Upper lobe of left lung (tissue), 6 donors: ENCODE measurements at regions not wholly inside any gene's neighbourhood (a gene's known extent, or its start where the extent isn't known, plus 50 kb on each side); places are given as distances from the start of the nearest gene placed in this dataset.

Experiments used
- ATAC-seq, 2 donors: fragments of 200-7000 bp; cut with Tn5 transposase; one replicate each; pipeline ENCODE4 v1.9.1; 2022; ENCODE audit warnings: mild to moderate bottlenecking in 2 of 2, moderate library complexity in 2 of 2; ENCODE audit not compliant: low FRiP score in 2 of 2
- DNase-seq, 2 donors: peaks; one replicate each; pipeline ENCODE4 v3.0.0-alpha.2; 2019 to 2020
- H3K27ac ChIP-seq, 4 donors: fragments of 200-600 bp; sonication (generic); one replicate each; pipeline ENCODE4 v1.5.1; 2016 to 2019
- H3K27me3 ChIP-seq, 4 donors: fragments of 200-600 bp; sonication (generic); one replicate each; pipeline ENCODE4 v1.5.1; 2017 to 2019
- H3K36me3 ChIP-seq, 4 donors: fragments of 200-600 bp; sonication (generic); one replicate each; pipeline ENCODE4 v1.5.1; 2016 to 2019
- H3K4me1 ChIP-seq, 4 donors: fragments of 200-600 bp; sonication (generic); one replicate each; pipeline ENCODE4 v1.5.1; 2018 to 2019
- H3K4me3 ChIP-seq, 4 donors: fragments of 200-600 bp; sonication (generic); one replicate each; pipeline ENCODE4 v1.5.1; 2017 to 2019; ENCODE audit warnings: mild to moderate bottlenecking in 2 of 4, moderate library complexity in 1 of 4
- H3K9me3 ChIP-seq, 4 donors: fragments of 200-600 bp; sonication (generic); one replicate each; pipeline ENCODE4 v1.5.1; 2018 to 2019
- EP300 ChIP-seq, 4 donors: sonication (generic); formaldehyde crosslinking; IDR thresholded peaks; one replicate each; pipeline ENCODE4 v1.5.1; 2017; ENCODE audit warnings: antibody characterized with exemption in 4 of 4, control low read depth in 2 of 4
- POLR2A ChIP-seq, 4 donors: fragments of 450-650 bp; IDR thresholded peaks; one replicate each; pipeline ENCODE4 v1.5.1; 2016 to 2017; ENCODE audit warnings: antibody characterized with exemption in 4 of 4, mild to moderate bottlenecking in 2 of 4
- POLR2AphosphoS5 ChIP-seq, 2 donors: sonication (generic); formaldehyde crosslinking; IDR thresholded peaks; one replicate each; pipeline ENCODE4 v1.5.1; 2017; ENCODE audit warnings: antibody characterized with exemption in 2 of 2
- WGBS, 2 donors: methylation state at CpG; one replicate each; pipeline ENCODE4 v1.1.5; 2017 to 2018; 5-methylcytosine and 5-hydroxymethylcytosine counted together
- TF ChIP-seq, protein P1 (sequence below), 6 experiments: fragments of 450-650 bp in 4 of 6; fragments of 200-600 bp in 2 of 6; sonication (generic) in 2 of 6; IDR thresholded peaks; one replicate each; pipeline ENCODE4 v1.5.1; 2016 to 2019; ENCODE audit warnings: antibody characterized with exemption in 6 of 6
- donor health status: DM: no; HTN: no; CAD: no; lungs with moderate emphysema.
- donor health status: DM: no; HTN: yes; CAD: no; lungs with severe emphysema.

DNA sequence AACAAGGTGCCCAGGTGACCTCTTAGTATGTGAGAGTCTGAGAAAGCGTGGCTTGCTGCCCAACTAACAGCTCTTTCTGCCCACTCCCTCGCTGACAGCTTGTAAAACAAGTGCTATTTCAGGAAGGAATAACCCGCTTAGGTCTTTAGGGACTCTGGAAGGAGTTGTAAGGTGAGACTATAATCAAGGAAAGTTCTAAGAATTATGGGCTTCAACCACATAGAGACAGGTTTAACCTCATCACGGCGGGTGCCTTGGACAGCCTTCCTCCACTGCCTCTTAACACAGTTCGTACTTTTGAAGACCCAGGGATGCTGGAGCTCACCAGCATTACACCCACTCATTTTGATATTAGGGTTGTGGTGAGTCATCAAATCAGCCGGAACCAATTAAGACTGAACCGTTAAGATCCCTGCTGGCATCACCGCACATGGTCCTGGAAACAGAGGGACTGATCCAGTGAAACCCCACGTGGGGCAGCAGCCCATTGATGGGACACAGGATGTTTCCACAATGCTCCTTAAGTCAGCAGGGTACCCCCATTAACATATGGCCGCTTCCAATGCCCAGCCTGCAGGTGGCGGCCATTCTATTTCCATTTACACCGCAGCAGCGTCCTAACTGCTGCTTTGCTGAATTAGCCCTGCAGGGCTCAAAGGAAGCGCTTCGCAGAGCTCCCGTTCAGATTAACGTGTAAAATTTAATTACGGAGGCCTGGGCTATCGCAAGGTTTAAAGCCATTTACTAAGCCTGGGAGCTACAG lies 176.6 kb upstream of the SDK2 start:
- no peak overlapping the region for H3K4me3 ChIP-seq
- H3K27ac ChIP-seq = no peak overlapping the region
- no peaks in the 10 kb centered on the region for H3K9me3 ChIP-seq
- DNase-seq = no peak
- no peaks in the 10 kb centered on the region for H3K36me3 ChIP-seq
- H3K4me1 ChIP-seq = no peaks in the 10 kb centered on the region
- no peak for TF ChIP-seq POLR2A (IDR thresholded peaks at IDR 0.05)
- TF ChIP-seq, protein P1, sequence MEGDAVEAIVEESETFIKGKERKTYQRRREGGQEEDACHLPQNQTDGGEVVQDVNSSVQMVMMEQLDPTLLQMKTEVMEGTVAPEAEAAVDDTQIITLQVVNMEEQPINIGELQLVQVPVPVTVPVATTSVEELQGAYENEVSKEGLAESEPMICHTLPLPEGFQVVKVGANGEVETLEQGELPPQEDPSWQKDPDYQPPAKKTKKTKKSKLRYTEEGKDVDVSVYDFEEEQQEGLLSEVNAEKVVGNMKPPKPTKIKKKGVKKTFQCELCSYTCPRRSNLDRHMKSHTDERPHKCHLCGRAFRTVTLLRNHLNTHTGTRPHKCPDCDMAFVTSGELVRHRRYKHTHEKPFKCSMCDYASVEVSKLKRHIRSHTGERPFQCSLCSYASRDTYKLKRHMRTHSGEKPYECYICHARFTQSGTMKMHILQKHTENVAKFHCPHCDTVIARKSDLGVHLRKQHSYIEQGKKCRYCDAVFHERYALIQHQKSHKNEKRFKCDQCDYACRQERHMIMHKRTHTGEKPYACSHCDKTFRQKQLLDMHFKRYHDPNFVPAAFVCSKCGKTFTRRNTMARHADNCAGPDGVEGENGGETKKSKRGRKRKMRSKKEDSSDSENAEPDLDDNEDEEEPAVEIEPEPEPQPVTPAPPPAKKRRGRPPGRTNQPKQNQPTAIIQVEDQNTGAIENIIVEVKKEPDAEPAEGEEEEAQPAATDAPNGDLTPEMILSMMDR (IDR thresholded peaks at IDR 0.05) = peak in 5 of 6 experiments; percentile 12 to 40 (median 21)
- H3K27me3 ChIP-seq = no peaks in the 10 kb centered on the region
- WGBS, 2 donors = 50 to 62% methylated on average over 13 to 20 of the region's 20 CpGs
- no peak for ATAC-seq

GRCh38 chr17:73821665-73822064 lies 177.4 kb upstream of the SDK2 start:
- Histone ChIP-seq H3K27me3 (no peaks in the 10 kb centered on the region), H3K4me1 (peaks cover 0 to 3% (median under 1%) of the 10 kb centered on the region in 4 donors), H3K4me3 (no peak overlapping the region), H3K9me3 (no peaks in the 10 kb centered on the region), H3K36me3 (no peaks in the 10 kb centered on the region), H3K27ac (no peak overlapping the region)
- ATAC-seq (no peak), DNase-seq (no peak)
- TF ChIP-seq EP300 (IDR thresholded peaks at IDR 0.05) (no peak), POLR2A (IDR thresholded peaks at IDR 0.05) (no peak), POLR2AphosphoS5 (IDR thresholded peaks at IDR 0.05) (no peak)
- TF ChIP-seq, protein P1 (IDR thresholded peaks at IDR 0.05) = no peak
- WGBS, 2 donors = 91 to 98% methylated on average over 2 of the region's 2 CpGs

GRCh38 chr17:73822371-73822770 lies 178.1 kb upstream of the SDK2 start:
- ATAC-seq = no peak
- H3K4me3 ChIP-seq = no peak overlapping the region
- no peaks in the 10 kb centered on the region for H3K27me3 ChIP-seq
- no peak overlapping the region for H3K27ac ChIP-seq
- peaks cover 6 to 10% (median 8%) of the 10 kb centered on the region in 4 donors for H3K4me1 ChIP-seq
- DNase-seq = no peak
- 86 to 92% methylated on average over 13 of the region's 13 CpGs for WGBS, 2 donors
- no peaks in the 10 kb centered on the region for H3K36me3 ChIP-seq
- TF ChIP-seq POLR2A (IDR thresholded peaks at IDR 0.05) = no peak
- TF ChIP-seq POLR2AphosphoS5 (IDR thresholded peaks at IDR 0.05) = no peak
- TF ChIP-seq, protein P1 (IDR thresholded peaks at IDR 0.05) = no peak
- TF ChIP-seq EP300 (IDR thresholded peaks at IDR 0.05) = no peak
- no peaks in the 10 kb centered on the region for H3K9me3 ChIP-seq

- Histone ChIP-seq H3K9me3 (no peaks in the 10 kb centered on the region), H3K4me1 (peaks cover 16 to 20% (median 17%) of the 10 kb centered on the region in 4 donors), H3K27ac (no peak overlapping the region), H3K4me3 (no peak overlapping the region), H3K27me3 (no peaks in the 10 kb centered on the region), H3K36me3 (no peaks in the 10 kb centered on the region)
- WGBS, 2 donors = 49 to 67% methylated on average over 7 of the region's 7 CpGs
- no peak for DNase-seq
- no peak for TF ChIP-seq POLR2A (IDR thresholded peaks at IDR 0.05)
- TF ChIP-seq EP300 (IDR thresholded peaks at IDR 0.05) = no peak
- TF ChIP-seq POLR2AphosphoS5 (IDR thresholded peaks at IDR 0.05) = peak in 1 of 2 donors; percentile 7
- TF ChIP-seq, protein P1 (IDR thresholded peaks at IDR 0.05) = no peak
- ATAC-seq = no peak
These were observed 179.4 kb upstream of the SDK2 start for GRCh38 chr17:73823684-73824083.

DNA sequence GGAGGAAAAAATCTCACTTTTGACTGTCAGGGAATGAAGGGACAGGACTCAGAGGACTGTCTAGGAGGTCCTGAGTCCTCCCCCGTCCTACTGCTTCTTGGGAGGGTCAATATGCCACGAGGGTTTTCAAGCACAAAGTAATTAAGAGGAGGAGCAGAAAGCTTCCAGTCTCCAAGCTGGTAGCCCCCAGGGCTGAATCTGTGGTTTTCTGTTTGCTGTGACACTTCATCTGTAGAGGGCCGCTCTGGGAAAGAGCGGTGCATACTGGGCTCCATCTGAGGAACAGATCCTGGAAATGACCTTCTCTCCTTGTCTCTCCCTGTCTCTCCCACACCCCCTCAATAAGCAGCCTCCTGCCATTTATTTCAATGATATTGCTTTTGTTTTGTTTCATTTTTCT lies 180.1 kb upstream of the SDK2 start:
- 72 to 90% methylated on average over 4 of the region's 4 CpGs for WGBS, 2 donors
- H3K27me3 ChIP-seq = no peaks in the 10 kb centered on the region
- TF ChIP-seq, protein P1 (IDR thresholded peaks at IDR 0.05) = no peak
- no peak for TF ChIP-seq POLR2A (IDR thresholded peaks at IDR 0.05)

More for the DNA sequence above, 180.1 kb upstream of the SDK2 start:
- DNase-seq = no peak
- Histone ChIP-seq H3K9me3 (no peaks in the 10 kb centered on the region), H3K4me1 (peaks cover 16 to 20% (median 17%) of the 10 kb centered on the region in 4 donors), H3K4me3 (no peak overlapping the region), H3K27ac (no peak overlapping the region), H3K36me3 (no peaks in the 10 kb centered on the region)
- ATAC-seq = no peak
